MCF 10A (cell line): ENCODE measurements at regions not wholly inside any gene's neighbourhood (a gene's known extent, or its start where the extent isn't known, plus 50 kb on each side); places are given as distances from the start of the nearest gene placed in this dataset.

Experiments used
- BruUV-seq: library from RNA; stranded (reverse); fragments of 400-500 nt; replicated peaks from 2 replicates; lab custom pipeline; 2021; lab: Mats Ljungman, UMichigan
- CTCF ChIA-PET: fragments of 300-600 bp; sonication (Branson Sonifier 250); formaldehyde crosslinking; extraction: SDS; loops from one replicate; lab custom pipeline; 2021; ENCODE audit warnings: antibody characterized with exemption, inconsistent platforms; lab: Yijun Ruan, JAX
- POLR2A ChIA-PET: fragments of 300-600, 350-650 bp; sonication (Branson Sonifier 250); formaldehyde crosslinking; extraction: SDS; loops from one replicate; lab custom pipeline; 2020; ENCODE audit warnings: antibody characterized with exemption, inconsistent platforms; lab: Yijun Ruan, JAX
- DNase-seq: peaks from one replicate; pipeline ENCODE4 v3.0.0-alpha.2; 2018; ENCODE audit not compliant: unreplicated experiment
- H3K27ac Mint-ChIP-seq: one replicate; pipeline ENCODE4 v1.8.0; 2022; ENCODE audit warnings: mild to moderate bottlenecking, low read depth, mixed read lengths; ENCODE audit not compliant: unreplicated experiment
- H3K27me3 Mint-ChIP-seq: one replicate; pipeline ENCODE4 v1.8.0; 2022; ENCODE audit warnings: mixed read lengths; ENCODE audit not compliant: insufficient read depth, unreplicated experiment
- H3K36me3 Mint-ChIP-seq: one replicate; pipeline ENCODE4 v1.8.0; 2022; ENCODE audit warnings: mild to moderate bottlenecking, moderate library complexity, mixed read lengths; ENCODE audit not compliant: insufficient read depth, unreplicated experiment
- H3K4me1 Mint-ChIP-seq: one replicate; pipeline ENCODE4 v1.8.0; 2022; ENCODE audit warnings: mixed read lengths; ENCODE audit not compliant: insufficient read depth, unreplicated experiment
- H3K4me3 Mint-ChIP-seq: one replicate; pipeline ENCODE4 v1.8.0; 2022; ENCODE audit warnings: mild to moderate bottlenecking, moderate library complexity, mixed read lengths; ENCODE audit not compliant: unreplicated experiment
- H3K9me3 Mint-ChIP-seq: one replicate; pipeline ENCODE4 v1.8.0; 2022; ENCODE audit warnings: mixed read lengths; ENCODE audit not compliant: unreplicated experiment
- CTCF ChIP-seq: fragments of 200-600 bp; IDR thresholded peaks from one replicate; pipeline ENCODE4 v1.8.0; 2022; ENCODE audit warnings: antibody characterized with exemption, mild to moderate bottlenecking; ENCODE audit not compliant: unreplicated experiment
- intact Hi-C: fragments of 100-400 bp; cut with micrococcal nuclease; formaldehyde crosslinking; loops from 2 replicates; pipeline ENCODE4 v1.14.1; 2022

- Mint-ChIP-seq H3K4me1 (peaks cover 7% of the 10 kb centered on the region), H3K4me3 (no peak overlapping the region), H3K27me3 (no peaks in the 10 kb centered on the region), H3K27ac (no peak overlapping the region), H3K9me3 (no peaks in the 10 kb centered on the region), H3K36me3 (no peaks in the 10 kb centered on the region)
- TF ChIP-seq CTCF = no peak
- CTCF ChIA-PET = interaction anchor here (0.7 kb wide), 1 partner anchor 23 kb away, joined by 3 read pairs; no protein-coding TSS in a partner anchor
- intact Hi-C loops = no loop called here
- POLR2A ChIA-PET = no interaction called here
- no TSS peak for BruUV-seq
- no peak for DNase-seq
These were observed 213.3 kb upstream of the FBXL7 start for GRCh38 chr5:15286650-15287049.

- CTCF ChIA-PET = interaction anchor here (0.7 kb wide), 1 partner anchor 23 kb away, joined by 3 read pairs; no protein-coding TSS in a partner anchor
- H3K4me3 Mint-ChIP-seq = no peak overlapping the region
- no peak for TF ChIP-seq CTCF
- no TSS peak for BruUV-seq
- H3K9me3 Mint-ChIP-seq = no peaks in the 10 kb centered on the region
- H3K27ac Mint-ChIP-seq = no peak overlapping the region
- H3K36me3 Mint-ChIP-seq = no peaks in the 10 kb centered on the region
- DNase-seq = no peak
- no peaks in the 10 kb centered on the region for H3K27me3 Mint-ChIP-seq
- POLR2A ChIA-PET = no interaction called here
- intact Hi-C loops = no loop called here
- H3K4me1 Mint-ChIP-seq = peaks cover 7% of the 10 kb centered on the region
These were observed 213.9 kb upstream of the FBXL7 start for GRCh38 chr5:15285901-15286583.

DNA sequence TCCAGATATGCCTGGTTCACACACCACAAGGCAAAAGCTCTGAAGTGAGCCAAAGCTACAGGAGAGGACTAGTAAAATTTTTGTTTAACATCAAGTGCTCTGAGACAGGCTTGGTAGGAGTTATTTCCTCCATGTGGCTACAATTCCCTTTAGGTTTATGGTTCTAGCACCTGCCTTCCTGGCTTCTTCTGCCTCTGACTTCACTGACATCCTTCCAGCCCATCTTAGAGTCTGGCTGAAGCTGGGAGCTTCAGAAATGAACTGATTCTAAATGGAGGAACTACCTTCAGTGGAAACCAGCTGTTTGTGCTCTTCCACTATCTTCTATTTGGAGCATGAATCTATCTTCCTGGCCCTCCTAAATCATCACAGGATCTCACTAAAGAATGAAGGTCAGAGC lies 215.3 kb upstream of the FBXL7 start:
- ChIA-PET CTCF (interaction anchor here (0.7 kb wide), 1 partner anchor 142 kb away, joined by 3 read pairs; no protein-coding TSS in a partner anchor), POLR2A (no interaction called here)
- no peak overlapping the region for H3K27ac Mint-ChIP-seq
- H3K27me3 Mint-ChIP-seq = no peaks in the 10 kb centered on the region
- H3K36me3 Mint-ChIP-seq = no peaks in the 10 kb centered on the region
- DNase-seq = no peak
- H3K9me3 Mint-ChIP-seq = no peaks in the 10 kb centered on the region
- intact Hi-C loops = no loop called here
- H3K4me1 Mint-ChIP-seq = peaks cover 7% of the 10 kb centered on the region
- no peak overlapping the region for H3K4me3 Mint-ChIP-seq
- no peak for TF ChIP-seq CTCF
- BruUV-seq = no TSS peak

GRCh38 chr5:15283076-15283475 lies 216.9 kb upstream of the FBXL7 start:
- H3K9me3 Mint-ChIP-seq = no peaks in the 10 kb centered on the region
- TF ChIP-seq CTCF = no peak
- ChIA-PET CTCF (no interaction called here), POLR2A (no interaction called here)
- no peak for DNase-seq
- H3K27me3 Mint-ChIP-seq = no peaks in the 10 kb centered on the region
- H3K36me3 Mint-ChIP-seq = no peaks in the 10 kb centered on the region
- peaks cover 7% of the 10 kb centered on the region for H3K4me1 Mint-ChIP-seq
- BruUV-seq = no TSS peak
- no peak overlapping the region for H3K4me3 Mint-ChIP-seq
- intact Hi-C loops = no loop called here
- H3K27ac Mint-ChIP-seq = no peak overlapping the region
